Keratinocyte (primary cell): ENCODE measurements at regions not wholly inside any gene's neighbourhood (a gene's known extent, or its start where the extent isn't known, plus 50 kb on each side); places are given as distances from the start of the nearest gene placed in this dataset.

Source experiments
- EZH2 ChIP-seq: IDR thresholded peaks from one replicate; pipeline ENCODE4 v1.6.1; 2012; ENCODE audit warnings: inconsistent platforms, mild to moderate bottlenecking, low read length, moderate library complexity
- TF ChIP-seq, protein P1 (sequence below), 3 experiments: IDR thresholded peaks in 1 of 3; conservative IDR thresholded peaks in 1 of 3; optimal IDR thresholded peaks in 1 of 3; 2 replicates in 2 of 3; 3 replicates in 1 of 3; pipeline versions ENCODE3 to v1.5.1; 2011; ENCODE audit warnings: low read length in 3 of 3, mild to moderate bottlenecking in 3 of 3, moderate library complexity in 2 of 3, control low read depth in 1 of 3, inconsistent platforms in 1 of 3; ENCODE audit not compliant: insufficient read depth in 2 of 3; ENCODE audit errors: extremely low read depth in 1 of 3

DNA sequence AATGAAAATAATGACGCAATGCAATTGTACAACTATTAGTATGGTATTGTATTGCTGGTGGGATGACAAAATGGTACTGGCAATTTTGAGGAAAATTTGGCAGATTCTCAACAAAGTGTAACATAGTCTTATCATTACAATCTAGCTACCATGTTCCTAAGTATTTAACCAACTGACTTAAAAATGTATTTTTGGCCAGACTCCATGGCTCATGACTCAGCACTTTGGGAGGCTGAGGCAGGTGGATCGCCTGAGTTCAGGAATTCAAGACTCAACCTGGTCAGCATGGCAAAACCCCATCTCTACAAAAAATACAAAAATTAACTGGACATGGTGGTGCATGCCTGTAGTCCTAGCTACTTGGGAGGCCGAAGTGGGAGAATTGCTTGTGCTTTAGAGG, 1409.5 kb downstream of the AACS start:
- TF ChIP-seq, protein P1, sequence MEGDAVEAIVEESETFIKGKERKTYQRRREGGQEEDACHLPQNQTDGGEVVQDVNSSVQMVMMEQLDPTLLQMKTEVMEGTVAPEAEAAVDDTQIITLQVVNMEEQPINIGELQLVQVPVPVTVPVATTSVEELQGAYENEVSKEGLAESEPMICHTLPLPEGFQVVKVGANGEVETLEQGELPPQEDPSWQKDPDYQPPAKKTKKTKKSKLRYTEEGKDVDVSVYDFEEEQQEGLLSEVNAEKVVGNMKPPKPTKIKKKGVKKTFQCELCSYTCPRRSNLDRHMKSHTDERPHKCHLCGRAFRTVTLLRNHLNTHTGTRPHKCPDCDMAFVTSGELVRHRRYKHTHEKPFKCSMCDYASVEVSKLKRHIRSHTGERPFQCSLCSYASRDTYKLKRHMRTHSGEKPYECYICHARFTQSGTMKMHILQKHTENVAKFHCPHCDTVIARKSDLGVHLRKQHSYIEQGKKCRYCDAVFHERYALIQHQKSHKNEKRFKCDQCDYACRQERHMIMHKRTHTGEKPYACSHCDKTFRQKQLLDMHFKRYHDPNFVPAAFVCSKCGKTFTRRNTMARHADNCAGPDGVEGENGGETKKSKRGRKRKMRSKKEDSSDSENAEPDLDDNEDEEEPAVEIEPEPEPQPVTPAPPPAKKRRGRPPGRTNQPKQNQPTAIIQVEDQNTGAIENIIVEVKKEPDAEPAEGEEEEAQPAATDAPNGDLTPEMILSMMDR (optimal IDR thresholded peaks at IDR 0.05 in 1 of 3, IDR thresholded peaks at IDR 0.05 in 1 of 3, conservative IDR thresholded peaks at IDR 0.05 in 1 of 3; ENCODE audit: extremely low read depth in 1 of 3, insufficient read depth in 2 of 3, low read length in 3 of 3), result no peak
- no peak for TF ChIP-seq EZH2
